Breast epithelium (tissue), 3 donors: ENCODE measurements at regions not wholly inside any gene's neighbourhood (a gene's known extent, or its start where the extent isn't known, plus 50 kb on each side); places are given as distances from the start of the nearest gene placed in this dataset.

Experiments
- POLR2A ChIP-seq: fragments of 450-650 bp; IDR thresholded peaks from one replicate; pipeline ENCODE4 v1.6.1; 2016; ENCODE audit warnings: antibody characterized with exemption, mild to moderate bottlenecking, moderate library complexity
- TF ChIP-seq, protein P1 (sequence below), 3 donors: fragments of 450-650 bp; IDR thresholded peaks; one replicate each; pipeline ENCODE4 v1.5.1; 2016 to 2017; ENCODE audit warnings: antibody characterized with exemption in 3 of 3, mild to moderate bottlenecking in 3 of 3, moderate library complexity in 3 of 3

DNA sequence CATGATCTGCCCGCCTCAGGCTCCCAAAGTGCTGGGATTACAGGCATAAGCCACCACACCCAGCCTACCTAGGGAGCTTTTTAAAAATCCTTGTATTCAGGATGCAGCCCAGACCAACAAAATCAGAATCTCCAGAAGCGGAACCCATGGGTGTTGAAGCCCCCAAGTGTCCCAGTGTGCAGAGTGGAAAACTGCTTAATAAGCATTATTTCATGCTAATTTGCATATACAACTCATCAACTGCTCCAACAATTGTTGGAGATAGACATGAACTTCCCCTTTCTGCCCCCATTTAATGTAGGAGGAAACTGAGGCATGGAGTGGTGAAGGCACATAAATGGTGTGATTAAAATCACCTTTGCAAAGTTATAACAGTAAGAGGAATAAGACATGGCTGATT, 84.3 kb upstream of the C16orf82 start:
- TF ChIP-seq, protein P1, sequence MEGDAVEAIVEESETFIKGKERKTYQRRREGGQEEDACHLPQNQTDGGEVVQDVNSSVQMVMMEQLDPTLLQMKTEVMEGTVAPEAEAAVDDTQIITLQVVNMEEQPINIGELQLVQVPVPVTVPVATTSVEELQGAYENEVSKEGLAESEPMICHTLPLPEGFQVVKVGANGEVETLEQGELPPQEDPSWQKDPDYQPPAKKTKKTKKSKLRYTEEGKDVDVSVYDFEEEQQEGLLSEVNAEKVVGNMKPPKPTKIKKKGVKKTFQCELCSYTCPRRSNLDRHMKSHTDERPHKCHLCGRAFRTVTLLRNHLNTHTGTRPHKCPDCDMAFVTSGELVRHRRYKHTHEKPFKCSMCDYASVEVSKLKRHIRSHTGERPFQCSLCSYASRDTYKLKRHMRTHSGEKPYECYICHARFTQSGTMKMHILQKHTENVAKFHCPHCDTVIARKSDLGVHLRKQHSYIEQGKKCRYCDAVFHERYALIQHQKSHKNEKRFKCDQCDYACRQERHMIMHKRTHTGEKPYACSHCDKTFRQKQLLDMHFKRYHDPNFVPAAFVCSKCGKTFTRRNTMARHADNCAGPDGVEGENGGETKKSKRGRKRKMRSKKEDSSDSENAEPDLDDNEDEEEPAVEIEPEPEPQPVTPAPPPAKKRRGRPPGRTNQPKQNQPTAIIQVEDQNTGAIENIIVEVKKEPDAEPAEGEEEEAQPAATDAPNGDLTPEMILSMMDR (IDR thresholded peaks at IDR 0.05) = no peak
- TF ChIP-seq POLR2A = no peak
